HepG2 (cell line): ENCODE measurements at regions not wholly inside any gene's neighbourhood (a gene's known extent, or its start where the extent isn't known, plus 50 kb on each side); places are given as distances from the start of the nearest gene placed in this dataset.
"Not testable (repeated sequence)": the region's sequence is repeated elsewhere in the genome, so short reads cannot be mapped to it uniquely, and the experiment has no call there.

Experiments used
- ARNTL ChIP-seq: sonication (generic); formaldehyde crosslinking; IDR thresholded peaks from 2 replicates; pipeline ENCODE4 v1.4.0; 2020; ENCODE audit warnings: mild to moderate bottlenecking, missing genetic modification reagents
- FOXA1 ChIP-seq, 2 experiments: fragments of 450-650 bp in 1 of 2; sonication (generic) in 1 of 2; formaldehyde crosslinking in 1 of 2; IDR thresholded peaks; 2 replicates each; pipeline versions ENCODE4 v1.4.0 to v1.6.1; 2016 to 2020; ENCODE audit warnings: missing genetic modification reagents in 1 of 2
- HNF4G ChIP-seq, 2 experiments: sonication (generic) in 1 of 2; formaldehyde crosslinking in 1 of 2; IDR thresholded peaks; 2 replicates each; pipeline versions ENCODE4 v1.4.0 to v1.6.1; 2011 to 2020; ENCODE audit warnings: borderline replicate concordance in 2 of 2, low read depth in 2 of 2, mild to moderate bottlenecking in 2 of 2, low read length in 1 of 2, missing genetic modification reagents in 1 of 2, moderate library complexity in 1 of 2
- NR2F1 ChIP-seq, 2 experiments: fragments of 450-650 bp in 1 of 2; formaldehyde crosslinking in 1 of 2; IDR thresholded peaks; 2 replicates each; pipeline versions ENCODE4 v1.5.0 to v1.6.1; 2016 to 2020; ENCODE audit warnings: mild to moderate bottlenecking in 1 of 2, missing compliant biosample characterization in 1 of 2, missing genetic modification reagents in 1 of 2, moderate library complexity in 1 of 2
- PAXIP1 ChIP-seq: sonication (generic); formaldehyde crosslinking; conservative IDR thresholded peaks from 2 replicates; pipeline ENCODE4 v1.4.0; 2020; ENCODE audit warnings: mild to moderate bottlenecking, missing genetic modification reagents, moderate library complexity
- SALL1 ChIP-seq: sonication (generic); formaldehyde crosslinking; IDR thresholded peaks from 2 replicates; pipeline ENCODE4 v1.8.0; 2022; ENCODE audit warnings: mild to moderate bottlenecking, missing genetic modification reagents
- SOX13 ChIP-seq, 3 experiments: fragments of 450-650 bp in 1 of 3; sonication (generic) in 1 of 3; formaldehyde crosslinking in 1 of 3; IDR thresholded peaks in 2 of 3; conservative IDR thresholded peaks in 1 of 3; 2 replicates each; pipeline versions ENCODE4 v1.5.0 to v1.6.1; 2016 to 2020; ENCODE audit warnings: antibody characterized with exemption in 1 of 3, mild to moderate bottlenecking in 1 of 3, missing compliant biosample characterization in 1 of 3, missing genetic modification reagents in 1 of 3, moderate library complexity in 1 of 3
- SOX5 ChIP-seq: IDR thresholded peaks from 2 replicates; pipeline ENCODE4 v1.6.1; 2016; ENCODE audit warnings: borderline replicate concordance
- SOX6 ChIP-seq, 2 experiments: fragments of 450-650 bp in 1 of 2; sonication (generic) in 1 of 2; formaldehyde crosslinking in 1 of 2; IDR thresholded peaks; 2 replicates each; pipeline versions ENCODE4 v1.4.0 to v1.6.1; 2017 to 2020; ENCODE audit warnings: antibody characterized with exemption in 1 of 2, mild to moderate bottlenecking in 1 of 2, missing genetic modification reagents in 1 of 2
- SP5 ChIP-seq: IDR thresholded peaks from 2 replicates; pipeline ENCODE4 v1.6.1; 2016; ENCODE audit warnings: low read depth, borderline replicate concordance
- TCF7 ChIP-seq: sonication (generic); IDR thresholded peaks from 2 replicates; pipeline ENCODE4 v1.6.1; 2016; ENCODE audit warnings: antibody characterized with exemption, low read depth
- TFE3 ChIP-seq: IDR thresholded peaks from 2 replicates; pipeline ENCODE4 v1.6.1; 2016
- ZBTB39 ChIP-seq: sonication (generic); formaldehyde crosslinking; IDR thresholded peaks from 2 replicates; pipeline ENCODE4 v1.5.0; 2020; ENCODE audit warnings: missing genetic modification reagents
- ZNF280D ChIP-seq: sonication (generic); formaldehyde crosslinking; IDR thresholded peaks from 2 replicates; pipeline ENCODE4 v1.5.1; 2020; ENCODE audit warnings: mild to moderate bottlenecking, missing genetic modification reagents
- ZNF33A ChIP-seq: sonication (generic); formaldehyde crosslinking; IDR thresholded peaks from 2 replicates; pipeline ENCODE4 v1.5.1; 2020; ENCODE audit warnings: missing genetic modification reagents, mild to moderate bottlenecking, moderate library complexity, borderline replicate concordance

- TF ChIP-seq TFE3 (peak; percentile 95), ZBTB39 (peak; percentile 86), SOX5 (CRISPR knock-in tag) (peak; percentile 82), SALL1 (CRISPR knock-in tag) (peak; percentile 54; the same call in 1 of the 2 replicates), HNF4G (IDR thresholded peaks at IDR 0.05; ENCODE audit: borderline replicate concordance, low read depth, low read length) (peak; percentile 70; the same call in 1 of the 2 replicates), HNF4G (CRISPR knock-in tag; IDR thresholded peaks at IDR 0.05; ENCODE audit: borderline replicate concordance, low read depth) (peak; percentile 94), NR2F1 (CRISPR knock-in tag; IDR thresholded peaks at IDR 0.05) (peak; percentile 39 to 55; a peak in 2 of 4 replicates), SOX13 (CRISPR knock-in tag; conservative IDR thresholded peaks at IDR 0.05 in 1 of 2, IDR thresholded peaks at IDR 0.05 in 1 of 2) (peak in 1 of 2 experiments; percentile 86; a peak in 2 of 4 replicates), ARNTL (CRISPR knock-in tag) (0 out of 2 replicates have a peak, but pooled peaks have one; percentile 29), PAXIP1 (CRISPR knock-in tag) (peak; percentile 93), ZNF33A (peak; percentile 100), TCF7 (peak; percentile 73), ZNF280D (CRISPR knock-in tag) (peak; percentile 83), FOXA1 (CRISPR knock-in tag; IDR thresholded peaks at IDR 0.05) (0 out of 2 replicates have a peak, but pooled peaks have one; percentile 12), SOX6 (CRISPR knock-in tag; IDR thresholded peaks at IDR 0.05) (peak; percentile 92), SP5 (peak; percentile 63; the same call in 1 of the 2 replicates)
- TF ChIP-seq SOX13, FOXA1, SOX6 (IDR thresholded peaks at IDR 0.05): not testable (repeated sequence)
Measured at GRCh38 chr1:67513392-67514294, 83.4 kb upstream of the SERBP1 start (continued).
